Hepatocyte (in vitro differentiated cells): ENCODE measurements at regions not wholly inside any gene's neighbourhood (a gene's known extent, or its start where the extent isn't known, plus 50 kb on each side); places are given as distances from the start of the nearest gene placed in this dataset.

Source experiments
- EZH2 ChIP-seq: fragments of 200-600 bp; sonication (generic); IDR thresholded peaks from 2 replicates; pipeline ENCODE4 v1.6.1; 2016; ENCODE audit warnings: antibody characterized with exemption, mild to moderate bottlenecking, borderline replicate concordance
- TF ChIP-seq, protein P1 (sequence below): fragments of 200-600 bp; sonication (generic); IDR thresholded peaks from 2 replicates; pipeline ENCODE4 v1.5.1; 2016; ENCODE audit warnings: antibody characterized with exemption, mild to moderate bottlenecking; ENCODE audit not compliant: poor library complexity

DNA sequence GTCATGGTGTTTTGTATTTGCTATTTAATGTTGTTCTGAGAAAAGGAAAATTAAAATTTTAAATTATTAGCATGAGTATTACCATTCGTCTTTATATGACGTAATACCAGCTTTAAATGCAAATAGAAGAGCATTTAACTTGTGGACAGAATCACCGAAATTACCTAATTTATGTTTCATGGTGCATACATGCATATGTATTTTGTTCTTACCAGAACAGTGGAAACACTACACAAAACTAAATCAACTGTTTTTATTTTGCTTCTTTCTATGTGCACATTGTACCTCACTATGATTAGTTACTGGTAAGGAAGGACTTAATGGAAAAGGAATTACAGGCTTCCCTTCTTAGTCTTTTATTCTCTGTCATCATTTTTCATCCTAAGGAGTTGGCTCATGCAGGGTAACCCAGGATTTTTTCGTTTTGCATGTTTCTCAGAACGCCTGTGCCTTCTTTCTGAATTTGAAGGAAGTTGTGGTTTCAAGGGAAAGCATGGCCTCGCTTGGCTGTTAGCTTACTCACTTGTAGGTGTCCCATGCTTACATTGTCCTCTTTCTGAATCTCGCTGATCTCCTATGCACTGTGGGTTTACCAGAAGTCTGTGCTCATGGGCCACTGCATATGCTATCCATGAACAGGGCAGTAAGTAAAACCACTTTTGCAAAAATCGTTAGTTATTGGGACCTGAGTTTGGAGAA, 300.0 kb upstream of the PUDP start:
- TF ChIP-seq, protein P1, sequence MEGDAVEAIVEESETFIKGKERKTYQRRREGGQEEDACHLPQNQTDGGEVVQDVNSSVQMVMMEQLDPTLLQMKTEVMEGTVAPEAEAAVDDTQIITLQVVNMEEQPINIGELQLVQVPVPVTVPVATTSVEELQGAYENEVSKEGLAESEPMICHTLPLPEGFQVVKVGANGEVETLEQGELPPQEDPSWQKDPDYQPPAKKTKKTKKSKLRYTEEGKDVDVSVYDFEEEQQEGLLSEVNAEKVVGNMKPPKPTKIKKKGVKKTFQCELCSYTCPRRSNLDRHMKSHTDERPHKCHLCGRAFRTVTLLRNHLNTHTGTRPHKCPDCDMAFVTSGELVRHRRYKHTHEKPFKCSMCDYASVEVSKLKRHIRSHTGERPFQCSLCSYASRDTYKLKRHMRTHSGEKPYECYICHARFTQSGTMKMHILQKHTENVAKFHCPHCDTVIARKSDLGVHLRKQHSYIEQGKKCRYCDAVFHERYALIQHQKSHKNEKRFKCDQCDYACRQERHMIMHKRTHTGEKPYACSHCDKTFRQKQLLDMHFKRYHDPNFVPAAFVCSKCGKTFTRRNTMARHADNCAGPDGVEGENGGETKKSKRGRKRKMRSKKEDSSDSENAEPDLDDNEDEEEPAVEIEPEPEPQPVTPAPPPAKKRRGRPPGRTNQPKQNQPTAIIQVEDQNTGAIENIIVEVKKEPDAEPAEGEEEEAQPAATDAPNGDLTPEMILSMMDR = no peak
- no peak for TF ChIP-seq EZH2
